NB4 (cell line): ENCODE measurements at regions not wholly inside any gene's neighbourhood (a gene's known extent, or its start where the extent isn't known, plus 50 kb on each side); places are given as distances from the start of the nearest gene placed in this dataset.

ENCODE experiments used
- POLR2A ChIP-seq: IDR thresholded peaks from 2 replicates; pipeline ENCODE4 v1.6.1; 2011; ENCODE audit warnings: mild to moderate bottlenecking; ENCODE audit not compliant: insufficient read length; ENCODE audit errors: extremely low read depth
- TF ChIP-seq, protein P1 (sequence below): IDR thresholded peaks from one replicate; pipeline ENCODE4 v1.5.1; 2012; ENCODE audit warnings: low read depth, low read length

DNA sequence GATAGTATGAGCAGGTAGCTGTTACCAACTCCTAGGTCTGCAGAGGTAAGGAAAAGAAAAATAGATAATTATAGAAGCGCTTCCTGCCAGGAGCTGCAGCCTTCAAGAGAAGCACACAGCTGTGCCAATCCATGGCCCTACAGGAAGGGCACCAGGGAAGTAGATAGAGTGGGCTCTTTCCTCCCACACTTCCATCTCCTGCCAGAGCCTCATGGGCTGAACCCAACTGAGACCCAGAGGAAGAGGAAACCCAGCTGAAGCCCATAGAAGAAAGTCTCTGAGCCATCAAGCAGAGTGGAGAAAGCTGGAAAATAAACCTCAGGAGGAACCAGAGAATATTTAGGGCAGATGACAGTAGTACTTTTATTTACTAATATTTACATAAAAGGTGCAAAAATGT, 146.7 kb upstream of the ATXN1 start:
- TF ChIP-seq, protein P1, sequence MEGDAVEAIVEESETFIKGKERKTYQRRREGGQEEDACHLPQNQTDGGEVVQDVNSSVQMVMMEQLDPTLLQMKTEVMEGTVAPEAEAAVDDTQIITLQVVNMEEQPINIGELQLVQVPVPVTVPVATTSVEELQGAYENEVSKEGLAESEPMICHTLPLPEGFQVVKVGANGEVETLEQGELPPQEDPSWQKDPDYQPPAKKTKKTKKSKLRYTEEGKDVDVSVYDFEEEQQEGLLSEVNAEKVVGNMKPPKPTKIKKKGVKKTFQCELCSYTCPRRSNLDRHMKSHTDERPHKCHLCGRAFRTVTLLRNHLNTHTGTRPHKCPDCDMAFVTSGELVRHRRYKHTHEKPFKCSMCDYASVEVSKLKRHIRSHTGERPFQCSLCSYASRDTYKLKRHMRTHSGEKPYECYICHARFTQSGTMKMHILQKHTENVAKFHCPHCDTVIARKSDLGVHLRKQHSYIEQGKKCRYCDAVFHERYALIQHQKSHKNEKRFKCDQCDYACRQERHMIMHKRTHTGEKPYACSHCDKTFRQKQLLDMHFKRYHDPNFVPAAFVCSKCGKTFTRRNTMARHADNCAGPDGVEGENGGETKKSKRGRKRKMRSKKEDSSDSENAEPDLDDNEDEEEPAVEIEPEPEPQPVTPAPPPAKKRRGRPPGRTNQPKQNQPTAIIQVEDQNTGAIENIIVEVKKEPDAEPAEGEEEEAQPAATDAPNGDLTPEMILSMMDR = no peak
- no peak for TF ChIP-seq POLR2A
